ENCODE measurements at regions not wholly inside any gene's neighbourhood (a gene's known extent, or its start where the extent isn't known, plus 50 kb on each side); places are given as distances from the start of the nearest gene placed in this dataset.
A peak's percentile ranks its signal among the peaks of the same experiment; 100 is the strongest.

- no peak for ATAC-seq
- Histone ChIP-seq H3K9me3 (no peaks in the 10 kb centered on the region), H3K4me3 (no peak overlapping the region), H3K4me2 (no peak overlapping the region), H3K4me1 (peaks cover 29% of the 10 kb centered on the region), H3K27ac (peak overlapping the region in 1 of 2 experiments; percentile 58; a peak in 3 of 6 replicates)
- FAIRE-seq: no peak
- DNase-seq (ENCODE audit: low read depth in 1 of 2, low spot score in 1 of 2): no peak
- 89% methylated on average over 9 of the region's 9 CpGs for WGBS (ENCODE audit: missing lambda C conversion rate)
- POLR2A ChIA-PET: no interaction called here
- CTCF ChIA-PET: no interaction called here
- TF ChIP-seq CHD2 (IDR thresholded peaks at IDR 0.05; ENCODE audit: low read length, partially characterized antibody) (no peak), KDM5A (IDR thresholded peaks at IDR 0.05) (no peak), BHLHE40 (IDR thresholded peaks at IDR 0.05; ENCODE audit: low read depth, low read length) (no peak), CBX2 (IDR thresholded peaks at IDR 0.05; ENCODE audit: borderline replicate concordance, low read depth) (no peak), TP53 (CRISPR knock-in tag; IDR thresholded peaks at IDR 0.05) (no peak), POLR2A (IDR thresholded peaks at IDR 0.05; ENCODE audit: low read length) (no peak), EHF (CRISPR knock-in tag; IDR thresholded peaks at IDR 0.05) (no peak), ZSCAN20 (CRISPR knock-in tag; IDR thresholded peaks at IDR 0.05) (no peak), RFX5 (IDR thresholded peaks at IDR 0.05) (no peak), HMGXB4 (CRISPR knock-in tag; IDR thresholded peaks at IDR 0.05; ENCODE audit: borderline replicate concordance) (no peak), ZC3H11A (IDR thresholded peaks at IDR 0.05) (no peak), NR3C1 (IDR thresholded peaks at IDR 0.05) (no peak), JUNB (IDR thresholded peaks at IDR 0.05) (no peak), POLR2AphosphoS2 (conservative IDR thresholded peaks at IDR 0.05; ENCODE audit: low read length) (no peak), FOXS1 (CRISPR knock-in tag; IDR thresholded peaks at IDR 0.05) (no peak), MYC (IDR thresholded peaks at IDR 0.05; ENCODE audit: borderline replicate concordance, low read length) (no peak), NFE2L2 (conservative IDR thresholded peaks at IDR 0.05; ENCODE audit: low read length) (no peak), RARB (CRISPR knock-in tag; IDR thresholded peaks at IDR 0.05) (no peak)
These were observed 180.1 kb downstream of the NUFIP1 start for GRCh38 chr13:44809190-44809589.

GRCh38 chr13:44808185-44808584 is 181.1 kb downstream of the NUFIP1 start:
- no peak overlapping the region for H3K4me2 ChIP-seq
- H3K9me3 ChIP-seq: no peaks in the 10 kb centered on the region
- CTCF ChIA-PET: interaction anchor here (1.1 kb wide), 1 partner anchor 325 kb away, joined by 3 read pairs; no protein-coding TSS in a partner anchor
- POLR2A ChIA-PET: no interaction called here
- TF ChIP-seq POLR2AphosphoS2 (conservative IDR thresholded peaks at IDR 0.05; ENCODE audit: low read length): no peak
- TF ChIP-seq ZFP36 (IDR thresholded peaks at IDR 0.05; ENCODE audit: borderline replicate concordance, partially characterized antibody): no peak
- TF ChIP-seq ATOH8 (CRISPR knock-in tag; IDR thresholded peaks at IDR 0.05; ENCODE audit: low read depth): no peak
- no peak for TF ChIP-seq FOSB (CRISPR knock-in tag; IDR thresholded peaks at IDR 0.05)
- TF ChIP-seq USF2 (IDR thresholded peaks at IDR 0.05): no peak
- TF ChIP-seq GATA3 (IDR thresholded peaks at IDR 0.05; ENCODE audit: borderline replicate concordance): no peak
- TF ChIP-seq JUN (IDR thresholded peaks at IDR 0.05): no peak
- no peak for TF ChIP-seq SMC3 (IDR thresholded peaks at IDR 0.05)
- no peak for TF ChIP-seq ZSCAN20 (CRISPR knock-in tag; IDR thresholded peaks at IDR 0.05)
- no peak for TF ChIP-seq TP53 (CRISPR knock-in tag; IDR thresholded peaks at IDR 0.05)
- TF ChIP-seq NR3C1 (IDR thresholded peaks at IDR 0.05): no peak
- no peak for FAIRE-seq
- no peak for DNase-seq (ENCODE audit: low read depth in 1 of 2, low spot score in 1 of 2)
- ATAC-seq: no peak
- 86% methylated on average over 1 of the region's 1 CpG for WGBS (ENCODE audit: missing lambda C conversion rate)
- H3K27ac ChIP-seq: no peak overlapping the region
- peaks cover 22% of the 10 kb centered on the region for H3K4me1 ChIP-seq
- no peak overlapping the region for H3K4me3 ChIP-seq
